Suprapubic skin (tissue), 4 donors: ENCODE measurements at regions not wholly inside any gene's neighbourhood (a gene's known extent, or its start where the extent isn't known, plus 50 kb on each side); places are given as distances from the start of the nearest gene placed in this dataset.

Source experiments
- DNase-seq, 2 donors: peaks; one replicate each; pipeline ENCODE4 v3.0.0-alpha.2; 2019; ENCODE audit warnings: low spot score in 2 of 2
- H3K27ac ChIP-seq: fragments of 200-600 bp; sonication (generic); one replicate; pipeline ENCODE4 v1.5.1; 2019
- H3K27me3 ChIP-seq: fragments of 200-600 bp; sonication (generic); one replicate; pipeline ENCODE4 v1.5.1; 2019
- H3K36me3 ChIP-seq: fragments of 200-600 bp; sonication (generic); one replicate; pipeline ENCODE4 v1.5.1; 2019
- H3K4me1 ChIP-seq: fragments of 200-600 bp; sonication (generic); one replicate; pipeline ENCODE4 v1.5.1; 2019
- H3K4me3 ChIP-seq: fragments of 200-600 bp; sonication (generic); one replicate; pipeline ENCODE4 v1.5.1; 2019; ENCODE audit warnings: mild to moderate bottlenecking
- H3K9me3 ChIP-seq: fragments of 200-600 bp; sonication (generic); one replicate; pipeline ENCODE4 v1.5.1; 2019
- EP300 ChIP-seq: sonication (generic); formaldehyde crosslinking; IDR thresholded peaks from one replicate; pipeline ENCODE4 v1.6.1; 2017; ENCODE audit warnings: antibody characterized with exemption
- POLR2A ChIP-seq, 2 donors: fragments of 450-650 bp; IDR thresholded peaks; one replicate each; pipeline ENCODE4 v1.6.1; 2017; ENCODE audit warnings: antibody characterized with exemption in 2 of 2, mild to moderate bottlenecking in 2 of 2, moderate library complexity in 2 of 2
- POLR2AphosphoS5 ChIP-seq, 3 donors: sonication (generic); formaldehyde crosslinking; IDR thresholded peaks; one replicate each; pipeline ENCODE4 v1.6.1; 2017; ENCODE audit warnings: antibody characterized with exemption in 3 of 3
- WGBS: methylation state at CpG from one replicate; pipeline ENCODE4 v1.1.5; 2018; 5-methylcytosine and 5-hydroxymethylcytosine counted together
- TF ChIP-seq, protein P1 (sequence below), 2 donors: fragments of 200-600 bp in 1 of 2; fragments of 450-650 bp in 1 of 2; sonication (generic) in 1 of 2; IDR thresholded peaks; one replicate each; pipeline ENCODE4 v1.5.1; 2016 to 2019; ENCODE audit warnings: antibody characterized with exemption in 2 of 2, mild to moderate bottlenecking in 1 of 2, moderate library complexity in 1 of 2

DNA sequence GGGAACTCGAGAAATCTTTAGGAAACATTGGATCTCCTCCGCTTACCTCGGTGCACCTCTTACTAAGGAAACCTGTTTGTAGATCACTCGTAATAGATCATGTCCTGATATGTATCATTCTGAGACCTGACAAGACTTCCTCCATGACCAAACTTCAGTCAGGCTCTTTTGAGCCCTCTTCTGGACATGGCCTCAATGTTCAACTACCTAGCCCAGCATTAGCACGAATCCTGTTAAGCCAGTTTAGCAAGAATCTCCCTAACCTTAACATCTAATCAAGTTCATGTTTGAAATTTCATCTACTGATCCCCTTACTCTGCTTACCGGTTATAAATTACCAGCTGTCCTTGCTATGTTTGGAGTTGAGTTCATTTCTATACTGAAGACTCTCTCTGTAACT, 713.9 kb upstream of the USP15 start:
- H3K27me3 ChIP-seq, result no peaks in the 10 kb centered on the region
- no peaks in the 10 kb centered on the region for H3K36me3 ChIP-seq
- H3K4me1 ChIP-seq, result no peaks in the 10 kb centered on the region
- no peak overlapping the region for H3K4me3 ChIP-seq
- TF ChIP-seq, protein P1, sequence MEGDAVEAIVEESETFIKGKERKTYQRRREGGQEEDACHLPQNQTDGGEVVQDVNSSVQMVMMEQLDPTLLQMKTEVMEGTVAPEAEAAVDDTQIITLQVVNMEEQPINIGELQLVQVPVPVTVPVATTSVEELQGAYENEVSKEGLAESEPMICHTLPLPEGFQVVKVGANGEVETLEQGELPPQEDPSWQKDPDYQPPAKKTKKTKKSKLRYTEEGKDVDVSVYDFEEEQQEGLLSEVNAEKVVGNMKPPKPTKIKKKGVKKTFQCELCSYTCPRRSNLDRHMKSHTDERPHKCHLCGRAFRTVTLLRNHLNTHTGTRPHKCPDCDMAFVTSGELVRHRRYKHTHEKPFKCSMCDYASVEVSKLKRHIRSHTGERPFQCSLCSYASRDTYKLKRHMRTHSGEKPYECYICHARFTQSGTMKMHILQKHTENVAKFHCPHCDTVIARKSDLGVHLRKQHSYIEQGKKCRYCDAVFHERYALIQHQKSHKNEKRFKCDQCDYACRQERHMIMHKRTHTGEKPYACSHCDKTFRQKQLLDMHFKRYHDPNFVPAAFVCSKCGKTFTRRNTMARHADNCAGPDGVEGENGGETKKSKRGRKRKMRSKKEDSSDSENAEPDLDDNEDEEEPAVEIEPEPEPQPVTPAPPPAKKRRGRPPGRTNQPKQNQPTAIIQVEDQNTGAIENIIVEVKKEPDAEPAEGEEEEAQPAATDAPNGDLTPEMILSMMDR (IDR thresholded peaks at IDR 0.05), result no peak
- TF ChIP-seq POLR2A (IDR thresholded peaks at IDR 0.05) (no peak), EP300 (no peak), POLR2AphosphoS5 (IDR thresholded peaks at IDR 0.05) (no peak)
- H3K9me3 ChIP-seq, result no peaks in the 10 kb centered on the region
- no peak overlapping the region for H3K27ac ChIP-seq
- no peak for DNase-seq
- 68% methylated on average over 6 of the region's 6 CpGs for WGBS

DNA sequence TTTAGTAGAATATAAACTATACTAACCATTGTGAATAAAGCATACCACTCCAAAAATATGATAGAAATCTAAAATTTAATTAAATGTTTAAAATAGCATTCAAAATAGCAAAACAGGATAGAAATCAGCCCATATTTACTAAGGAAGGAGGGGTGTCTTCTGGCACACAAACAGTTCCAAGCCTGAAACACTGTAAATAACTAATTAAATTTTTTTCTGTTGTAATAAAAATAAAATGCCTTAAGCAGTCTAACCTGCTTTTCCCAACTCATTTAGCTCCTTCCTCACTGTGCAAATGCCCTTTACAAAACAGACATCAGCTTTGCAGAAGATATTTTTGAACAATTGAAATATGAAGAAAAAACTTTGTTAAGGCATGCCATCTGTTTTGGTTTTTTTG, 707.1 kb upstream of the USP15 start:
- Histone ChIP-seq H3K4me3 (no peak overlapping the region), H3K9me3 (no peaks in the 10 kb centered on the region), H3K27me3 (no peaks in the 10 kb centered on the region), H3K36me3 (no peaks in the 10 kb centered on the region), H3K27ac (no peak overlapping the region), H3K4me1 (no peaks in the 10 kb centered on the region)
- TF ChIP-seq POLR2AphosphoS5 (IDR thresholded peaks at IDR 0.05), result no peak
- no peak for TF ChIP-seq POLR2A (IDR thresholded peaks at IDR 0.05)
- TF ChIP-seq, protein P1 (IDR thresholded peaks at IDR 0.05), result no peak
- TF ChIP-seq EP300, result no peak
- no peak for DNase-seq

DNA sequence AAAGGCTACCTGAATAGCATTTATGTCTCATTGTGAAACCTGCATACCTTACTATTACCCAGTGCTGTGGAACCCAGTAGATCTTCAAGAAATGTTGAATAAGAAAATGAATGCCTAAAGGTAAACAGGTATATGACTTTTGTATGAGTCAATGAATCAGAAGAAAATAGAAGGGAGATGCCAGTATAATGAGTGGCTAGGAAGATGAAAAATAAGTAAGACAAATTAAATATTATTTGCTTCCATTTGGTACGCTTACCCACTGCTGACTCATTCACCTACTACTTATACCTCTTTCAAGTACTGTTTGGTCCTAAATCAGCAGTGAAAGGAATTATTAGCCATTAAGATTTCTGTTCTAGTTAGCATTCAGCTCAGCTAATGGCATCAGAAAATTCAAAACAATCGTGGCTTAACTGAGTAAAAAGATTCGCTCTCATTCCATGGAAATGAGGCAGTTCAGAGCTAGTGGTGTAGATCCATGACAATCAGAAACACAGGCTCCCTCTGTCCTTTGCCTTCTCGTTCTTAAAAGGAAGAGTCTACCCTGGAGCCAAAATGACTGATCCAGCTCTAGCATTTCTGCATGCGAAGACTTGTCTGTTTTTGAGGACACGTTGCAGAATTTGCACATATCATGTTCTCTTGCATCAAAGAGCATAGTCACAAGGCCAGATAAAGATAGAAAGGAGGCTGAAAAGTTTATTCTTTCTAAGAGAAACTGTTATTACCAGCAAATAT, 705.8 kb upstream of the USP15 start:
- Histone ChIP-seq H3K9me3 (no peaks in the 10 kb centered on the region), H3K36me3 (no peaks in the 10 kb centered on the region), H3K27me3 (no peaks in the 10 kb centered on the region), H3K27ac (no peak overlapping the region), H3K4me3 (no peak overlapping the region), H3K4me1 (no peaks in the 10 kb centered on the region)
- TF ChIP-seq POLR2AphosphoS5 (IDR thresholded peaks at IDR 0.05), result no peak
- no peak for TF ChIP-seq EP300
- TF ChIP-seq POLR2A (IDR thresholded peaks at IDR 0.05), result no peak
- TF ChIP-seq, protein P1 (IDR thresholded peaks at IDR 0.05), result no peak
- DNase-seq, result no peak
- 56% methylated on average over 6 of the region's 6 CpGs for WGBS

DNA sequence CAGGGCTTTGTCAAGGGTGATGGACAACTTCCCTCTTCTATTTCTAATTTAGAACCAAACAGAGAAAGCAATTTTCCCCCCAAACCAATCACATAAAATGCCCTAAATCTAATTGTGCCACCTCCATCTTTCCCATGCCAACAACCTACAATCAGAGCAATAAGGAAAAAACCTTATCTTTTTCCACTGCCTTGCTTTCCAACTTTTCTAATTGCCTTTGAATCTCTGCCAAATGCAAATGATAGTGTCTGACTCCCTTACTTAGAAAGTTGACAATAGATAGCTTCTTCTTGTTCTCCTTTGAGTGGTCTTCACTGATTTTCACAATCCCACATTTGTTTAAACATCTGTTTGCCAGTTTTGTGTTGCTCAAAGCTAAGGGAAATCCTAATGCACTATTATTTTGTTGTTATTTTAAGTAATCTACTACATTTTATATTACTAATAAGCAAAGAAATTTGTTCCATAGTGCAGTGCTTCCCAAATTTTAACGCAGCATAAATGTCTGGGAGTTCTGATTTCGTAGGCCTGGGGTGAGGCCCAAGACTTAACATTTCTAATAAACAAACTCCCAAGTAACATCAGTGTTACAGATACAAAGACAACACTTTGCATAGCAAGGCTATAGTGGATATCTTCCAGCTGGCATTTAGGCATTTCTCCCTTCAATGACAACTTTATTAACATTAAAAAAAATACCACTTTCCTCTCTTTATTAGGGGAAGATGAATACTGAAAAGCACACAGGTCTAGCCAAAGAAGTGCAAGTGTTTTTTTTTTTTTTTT, 696.3 kb upstream of the USP15 start:
- H3K27me3 ChIP-seq, result no peaks in the 10 kb centered on the region
- no peak for TF ChIP-seq POLR2A (IDR thresholded peaks at IDR 0.05)
- TF ChIP-seq POLR2AphosphoS5 (IDR thresholded peaks at IDR 0.05), result no peak
- TF ChIP-seq, protein P1 (IDR thresholded peaks at IDR 0.05), result no peak
- TF ChIP-seq EP300, result no peak
- H3K9me3 ChIP-seq, result no peaks in the 10 kb centered on the region
- H3K27ac ChIP-seq, result no peak overlapping the region
- no peaks in the 10 kb centered on the region for H3K36me3 ChIP-seq
- 70% methylated on average over 2 of the region's 2 CpGs for WGBS
- H3K4me1 ChIP-seq, result no peaks in the 10 kb centered on the region
- H3K4me3 ChIP-seq, result no peak overlapping the region
- DNase-seq, result no peak

DNA sequence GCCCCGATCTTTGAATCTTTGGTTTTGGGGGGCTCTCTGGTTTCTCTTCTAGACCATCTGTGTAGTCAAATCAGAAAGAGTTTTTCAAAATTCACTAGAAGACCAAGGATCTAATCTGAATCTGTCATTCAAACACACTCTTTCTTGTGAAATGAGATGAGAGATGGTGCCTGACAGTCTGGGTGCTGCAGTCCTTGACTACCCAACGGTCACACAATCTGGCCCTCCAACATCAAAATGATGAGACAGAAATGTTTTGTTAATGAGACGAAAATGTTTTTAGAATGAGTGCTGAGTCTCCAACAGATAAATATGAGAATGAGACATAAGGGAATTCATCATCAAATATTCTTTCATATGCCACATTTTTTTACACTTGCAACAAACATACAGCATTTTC, 695.7 kb upstream of the USP15 start:
- DNase-seq, result no peak
- Histone ChIP-seq H3K27ac (no peak overlapping the region), H3K9me3 (no peaks in the 10 kb centered on the region), H3K4me1 (no peaks in the 10 kb centered on the region), H3K36me3 (no peaks in the 10 kb centered on the region), H3K4me3 (no peak overlapping the region), H3K27me3 (no peaks in the 10 kb centered on the region)
- WGBS, result 47% methylated on average over 3 of the region's 3 CpGs
- TF ChIP-seq POLR2A (IDR thresholded peaks at IDR 0.05), result no peak
- no peak for TF ChIP-seq EP300
- TF ChIP-seq POLR2AphosphoS5 (IDR thresholded peaks at IDR 0.05), result no peak
- TF ChIP-seq, protein P1 (IDR thresholded peaks at IDR 0.05), result no peak
